ENCODE measurements at regions not wholly inside any gene's neighbourhood (a gene's known extent, or its start where the extent isn't known, plus 50 kb on each side); places are given as distances from the start of the nearest gene placed in this dataset.

DNA sequence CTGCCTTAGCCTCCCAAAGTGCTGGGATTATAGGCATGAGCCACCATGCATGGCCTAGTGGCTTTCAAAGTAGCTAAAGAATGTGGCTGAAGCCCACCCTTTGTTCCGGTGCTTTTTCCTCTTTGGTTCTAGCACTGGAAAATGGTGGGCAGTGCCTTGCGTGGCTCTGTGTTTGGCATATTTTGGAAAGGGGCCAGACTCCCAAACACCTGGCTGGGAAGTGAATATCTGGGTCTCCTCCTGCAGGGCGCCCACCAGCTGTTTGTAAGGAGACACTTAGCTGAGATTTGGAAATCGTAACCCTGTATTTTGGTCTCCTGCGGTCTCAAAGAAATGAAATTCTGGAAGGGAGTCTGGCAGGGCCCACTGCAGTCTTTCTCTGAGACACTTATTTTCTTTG is 336.4 kb downstream of the IL20RB start:
- Histone ChIP-seq H3K9me3 (ENCODE audit: low read length) (no peaks in the 10 kb centered on the region), H3K27ac (ENCODE audit: low read length) (no peak overlapping the region), H4K20me1 (ENCODE audit: insufficient read depth) (no peaks in the 10 kb centered on the region), H3K79me2 (replicated peaks; ENCODE audit: insufficient read depth, low read length) (no peaks in the 10 kb centered on the region), H3F3A (ENCODE audit: insufficient read depth, low read length, poor library complexity, severe bottlenecking) (no peaks in the 10 kb centered on the region), H3K27me3 (ENCODE audit: insufficient read depth, low read depth, low read length) (no peaks in the 10 kb centered on the region), H3K9ac (ENCODE audit: low read length) (no peak overlapping the region), H3K36me3 (ENCODE audit: insufficient read depth, low read length) (no peaks in the 10 kb centered on the region), H2AFZ (ENCODE audit: low read depth, low read length) (no peak overlapping the region), H3K9me2 (ENCODE audit: insufficient read depth, low read length) (no peaks in the 10 kb centered on the region), H3K4me3 (ENCODE audit: low read length) (no peak overlapping the region), H3K4me2 (ENCODE audit: low read length) (no peak overlapping the region)
- TF ChIP-seq MXI1 (conservative IDR thresholded peaks at IDR 0.05; ENCODE audit: poor library complexity, severe bottlenecking) (no peak), POLR2AphosphoS5 (IDR thresholded peaks at IDR 0.05) (no peak), RAD21 (conservative IDR thresholded peaks at IDR 0.05) (no peak), EZH2 (IDR thresholded peaks at IDR 0.05; ENCODE audit: borderline replicate concordance, insufficient read depth, low read length, poor library complexity, severe bottlenecking) (no peak)
- TF ChIP-seq, protein P1, sequence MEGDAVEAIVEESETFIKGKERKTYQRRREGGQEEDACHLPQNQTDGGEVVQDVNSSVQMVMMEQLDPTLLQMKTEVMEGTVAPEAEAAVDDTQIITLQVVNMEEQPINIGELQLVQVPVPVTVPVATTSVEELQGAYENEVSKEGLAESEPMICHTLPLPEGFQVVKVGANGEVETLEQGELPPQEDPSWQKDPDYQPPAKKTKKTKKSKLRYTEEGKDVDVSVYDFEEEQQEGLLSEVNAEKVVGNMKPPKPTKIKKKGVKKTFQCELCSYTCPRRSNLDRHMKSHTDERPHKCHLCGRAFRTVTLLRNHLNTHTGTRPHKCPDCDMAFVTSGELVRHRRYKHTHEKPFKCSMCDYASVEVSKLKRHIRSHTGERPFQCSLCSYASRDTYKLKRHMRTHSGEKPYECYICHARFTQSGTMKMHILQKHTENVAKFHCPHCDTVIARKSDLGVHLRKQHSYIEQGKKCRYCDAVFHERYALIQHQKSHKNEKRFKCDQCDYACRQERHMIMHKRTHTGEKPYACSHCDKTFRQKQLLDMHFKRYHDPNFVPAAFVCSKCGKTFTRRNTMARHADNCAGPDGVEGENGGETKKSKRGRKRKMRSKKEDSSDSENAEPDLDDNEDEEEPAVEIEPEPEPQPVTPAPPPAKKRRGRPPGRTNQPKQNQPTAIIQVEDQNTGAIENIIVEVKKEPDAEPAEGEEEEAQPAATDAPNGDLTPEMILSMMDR (IDR thresholded peaks at IDR 0.05; ENCODE audit: poor library complexity, severe bottlenecking) = no peak

DNA sequence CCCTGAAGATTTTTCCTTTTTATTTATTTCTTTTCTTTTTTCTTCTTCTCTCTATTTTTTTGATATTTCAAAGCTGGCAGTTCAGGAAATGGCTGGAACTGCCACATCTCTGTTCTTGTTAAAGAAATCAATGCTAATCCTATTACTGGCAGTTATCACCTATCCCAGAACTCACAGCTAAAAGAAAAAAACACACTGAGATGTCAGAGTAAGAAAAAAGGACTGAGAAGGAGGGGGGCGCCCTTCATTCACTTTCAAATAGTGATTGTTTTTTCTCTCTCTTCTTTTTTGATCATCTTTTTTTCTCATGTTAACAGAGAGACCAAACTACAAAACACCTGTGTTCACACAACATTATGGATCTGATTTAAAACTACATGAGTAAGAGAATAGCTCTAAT is 337.1 kb downstream of the IL20RB start:
- Histone ChIP-seq H3K36me3 (ENCODE audit: insufficient read depth, low read length) (no peaks in the 10 kb centered on the region), H3K4me3 (ENCODE audit: low read length) (no peak overlapping the region), H3K9me3 (ENCODE audit: low read length) (no peaks in the 10 kb centered on the region), H3K27ac (ENCODE audit: low read length) (no peak overlapping the region), H3K9ac (ENCODE audit: low read length) (no peak overlapping the region), H3K4me2 (ENCODE audit: low read length) (no peak overlapping the region), H2AFZ (ENCODE audit: low read depth, low read length) (no peak overlapping the region), H3K9me2 (ENCODE audit: insufficient read depth, low read length) (no peaks in the 10 kb centered on the region), H3K27me3 (ENCODE audit: insufficient read depth, low read depth, low read length) (no peaks in the 10 kb centered on the region), H3F3A (ENCODE audit: insufficient read depth, low read length, poor library complexity, severe bottlenecking) (no peaks in the 10 kb centered on the region), H3K79me2 (replicated peaks; ENCODE audit: insufficient read depth, low read length) (no peaks in the 10 kb centered on the region), H4K20me1 (ENCODE audit: insufficient read depth) (no peaks in the 10 kb centered on the region)
- TF ChIP-seq, protein P2, sequence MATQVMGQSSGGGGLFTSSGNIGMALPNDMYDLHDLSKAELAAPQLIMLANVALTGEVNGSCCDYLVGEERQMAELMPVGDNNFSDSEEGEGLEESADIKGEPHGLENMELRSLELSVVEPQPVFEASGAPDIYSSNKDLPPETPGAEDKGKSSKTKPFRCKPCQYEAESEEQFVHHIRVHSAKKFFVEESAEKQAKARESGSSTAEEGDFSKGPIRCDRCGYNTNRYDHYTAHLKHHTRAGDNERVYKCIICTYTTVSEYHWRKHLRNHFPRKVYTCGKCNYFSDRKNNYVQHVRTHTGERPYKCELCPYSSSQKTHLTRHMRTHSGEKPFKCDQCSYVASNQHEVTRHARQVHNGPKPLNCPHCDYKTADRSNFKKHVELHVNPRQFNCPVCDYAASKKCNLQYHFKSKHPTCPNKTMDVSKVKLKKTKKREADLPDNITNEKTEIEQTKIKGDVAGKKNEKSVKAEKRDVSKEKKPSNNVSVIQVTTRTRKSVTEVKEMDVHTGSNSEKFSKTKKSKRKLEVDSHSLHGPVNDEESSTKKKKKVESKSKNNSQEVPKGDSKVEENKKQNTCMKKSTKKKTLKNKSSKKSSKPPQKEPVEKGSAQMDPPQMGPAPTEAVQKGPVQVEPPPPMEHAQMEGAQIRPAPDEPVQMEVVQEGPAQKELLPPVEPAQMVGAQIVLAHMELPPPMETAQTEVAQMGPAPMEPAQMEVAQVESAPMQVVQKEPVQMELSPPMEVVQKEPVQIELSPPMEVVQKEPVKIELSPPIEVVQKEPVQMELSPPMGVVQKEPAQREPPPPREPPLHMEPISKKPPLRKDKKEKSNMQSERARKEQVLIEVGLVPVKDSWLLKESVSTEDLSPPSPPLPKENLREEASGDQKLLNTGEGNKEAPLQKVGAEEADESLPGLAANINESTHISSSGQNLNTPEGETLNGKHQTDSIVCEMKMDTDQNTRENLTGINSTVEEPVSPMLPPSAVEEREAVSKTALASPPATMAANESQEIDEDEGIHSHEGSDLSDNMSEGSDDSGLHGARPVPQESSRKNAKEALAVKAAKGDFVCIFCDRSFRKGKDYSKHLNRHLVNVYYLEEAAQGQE (IDR thresholded peaks at IDR 0.05; ENCODE audit: borderline replicate concordance) = no peak
- TF ChIP-seq RAD21 (conservative IDR thresholded peaks at IDR 0.05) (no peak), TAF1 (IDR thresholded peaks at IDR 0.05; ENCODE audit: low read depth) (no peak), MXI1 (conservative IDR thresholded peaks at IDR 0.05; ENCODE audit: poor library complexity, severe bottlenecking) (no peak), EP300 (conservative IDR thresholded peaks at IDR 0.05; ENCODE audit: poor library complexity, severe bottlenecking) (no peak), POLR2AphosphoS5 (IDR thresholded peaks at IDR 0.05) (no peak), SMC3 (conservative IDR thresholded peaks at IDR 0.05; ENCODE audit: poor library complexity) (no peak), EZH2 (IDR thresholded peaks at IDR 0.05; ENCODE audit: borderline replicate concordance, insufficient read depth, low read length, poor library complexity, severe bottlenecking) (no peak)
- TF ChIP-seq, protein P1 (IDR thresholded peaks at IDR 0.05; ENCODE audit: poor library complexity, severe bottlenecking) = no peak

Measured in neural cell (in vitro differentiated cells).